H9 (cell line): ENCODE measurements at regions not wholly inside any gene's neighbourhood (a gene's known extent, or its start where the extent isn't known, plus 50 kb on each side); places are given as distances from the start of the nearest gene placed in this dataset.

Experiments
- DNase-seq: peaks from one replicate; pipeline ENCODE4 v3.0.0-alpha.2; 2017
- H2AFZ ChIP-seq: one replicate; pipeline ENCODE4 v1.6.1; 2013; ENCODE audit warnings: mild to moderate bottlenecking, low read length, control low read depth, moderate library complexity
- H2AK5ac ChIP-seq: 2 replicates; pipeline ENCODE4 v1.6.1; 2013; ENCODE audit warnings: low read length, control low read depth, mixed read lengths; ENCODE audit not compliant: insufficient read length
- H2BK120ac ChIP-seq: one replicate; pipeline ENCODE4 v1.6.1; 2013; ENCODE audit warnings: low read depth, mild to moderate bottlenecking, low read length, control low read depth, inconsistent platforms; ENCODE audit not compliant: poor library complexity, severe bottlenecking
- H2BK12ac ChIP-seq: 2 replicates; pipeline ENCODE4 v1.6.1; 2013; ENCODE audit warnings: low read length, control low read depth, mixed read lengths, low read depth; ENCODE audit not compliant: insufficient read length
- H2BK15ac ChIP-seq: 2 replicates; pipeline ENCODE4 v1.6.1; 2013; ENCODE audit warnings: low read depth, low read length, control low read depth
- H2BK20ac ChIP-seq: one replicate; pipeline ENCODE4 v1.6.1; 2013; ENCODE audit warnings: low read depth, mild to moderate bottlenecking, low read length, control low read depth, inconsistent platforms; ENCODE audit not compliant: poor library complexity, severe bottlenecking
- H2BK5ac ChIP-seq: 2 replicates; pipeline ENCODE4 v1.6.1; 2013; ENCODE audit warnings: low read length, control low read depth, mixed read lengths; ENCODE audit not compliant: insufficient read length
- H3K14ac ChIP-seq: 2 replicates; pipeline ENCODE4 v1.6.1; 2013; ENCODE audit warnings: low read length, control low read depth; ENCODE audit not compliant: insufficient read depth
- H3K18ac ChIP-seq: 2 replicates; pipeline ENCODE4 v1.6.1; 2013; ENCODE audit warnings: low read depth, mild to moderate bottlenecking, mixed read lengths, low read length, control low read depth; ENCODE audit not compliant: insufficient read length
- H3K23ac ChIP-seq: 2 replicates; pipeline ENCODE4 v1.6.1; 2013; ENCODE audit warnings: low read length, control low read depth, mixed read lengths, low read depth; ENCODE audit not compliant: insufficient read length
- H3K23me2 ChIP-seq: 2 replicates; pipeline ENCODE4 v1.6.1; 2013; ENCODE audit warnings: low read depth, mild to moderate bottlenecking, mixed read lengths, low read length, control low read depth; ENCODE audit not compliant: insufficient read length, poor library complexity, severe bottlenecking
- H3K27ac ChIP-seq: 2 replicates; pipeline ENCODE4 v1.5.1; 2013; ENCODE audit warnings: low read length, control low read depth, mixed read lengths, low read depth; ENCODE audit not compliant: insufficient read length
- H3K27me3 ChIP-seq: 2 replicates; pipeline ENCODE4 v1.6.1; 2013; ENCODE audit warnings: low read length, control low read depth, inconsistent platforms; ENCODE audit not compliant: insufficient read depth
- H3K4ac ChIP-seq: 2 replicates; pipeline ENCODE4 v1.6.1; 2013; ENCODE audit warnings: low read depth, mild to moderate bottlenecking, control low read depth, inconsistent platforms, low read length, moderate library complexity
- H3K4me1 ChIP-seq: 2 replicates; pipeline ENCODE4 v1.6.1; 2013; ENCODE audit warnings: low read length, control low read depth, inconsistent platforms; ENCODE audit not compliant: insufficient read depth
- H3K4me2 ChIP-seq: 2 replicates; pipeline ENCODE4 v1.6.1; 2013; ENCODE audit warnings: low read length, control low read depth, mixed read lengths; ENCODE audit not compliant: insufficient read length, insufficient read depth
- H3K56ac ChIP-seq: 2 replicates; pipeline ENCODE4 v1.6.1; 2013; ENCODE audit warnings: low read depth, mild to moderate bottlenecking, mixed read lengths, low read length, control low read depth; ENCODE audit not compliant: insufficient read length
- H3K79me1 ChIP-seq: 2 replicates; pipeline ENCODE4 v1.6.1; 2013; ENCODE audit warnings: low read depth, mild to moderate bottlenecking, moderate library complexity, low read length, control low read depth, inconsistent platforms; ENCODE audit not compliant: insufficient read depth, poor library complexity, severe bottlenecking
- H3K79me2 ChIP-seq: 2 replicates; pipeline ENCODE4 v1.6.1; 2013; ENCODE audit warnings: low read length, control low read depth, inconsistent platforms; ENCODE audit not compliant: insufficient read depth
- H3K9ac ChIP-seq: 2 replicates; pipeline ENCODE4 v1.6.1; 2013; ENCODE audit warnings: low read length, control low read depth, mixed read lengths; ENCODE audit not compliant: insufficient read length; ENCODE audit errors: extremely low read depth
- H3K9me3 ChIP-seq: one replicate; pipeline ENCODE4 v1.6.1; 2013; ENCODE audit warnings: low read depth, low read length, inconsistent platforms; ENCODE audit not compliant: control insufficient read depth
- H3T11ph ChIP-seq: one replicate; pipeline ENCODE4 v1.6.1; 2013; ENCODE audit warnings: mild to moderate bottlenecking, low read length, control low read depth, inconsistent platforms
- H4K20me1 ChIP-seq: one replicate; pipeline ENCODE4 v1.6.1; 2013; ENCODE audit not compliant: control insufficient read depth, insufficient read length, insufficient read depth
- H4K5ac ChIP-seq: 2 replicates; pipeline ENCODE4 v1.6.1; 2013; ENCODE audit warnings: low read depth, mild to moderate bottlenecking, mixed read lengths, low read length, control low read depth; ENCODE audit not compliant: insufficient read length
- H4K8ac ChIP-seq: replicated peaks from 2 replicates; pipeline ENCODE4 v1.6.1; 2013; ENCODE audit warnings: low read length, control low read depth, mixed read lengths, low read depth; ENCODE audit not compliant: insufficient read length
- H4K91ac ChIP-seq: 2 replicates; pipeline ENCODE4 v1.6.1; 2013; ENCODE audit warnings: low read depth, mild to moderate bottlenecking, moderate library complexity, mixed read lengths, low read length, control low read depth; ENCODE audit not compliant: insufficient read length
- H3K27ac Mint-ChIP-seq, 3 experiments: 2 replicates in 2 of 3; 3 replicates in 1 of 3; pipeline ENCODE4 v1.8.0; 2020 to 2021; ENCODE audit warnings: mixed read lengths in 3 of 3, mild to moderate bottlenecking in 1 of 3, moderate library complexity in 1 of 3
- H3K27me3 Mint-ChIP-seq: 2 replicates; pipeline ENCODE4 v1.8.0; 2021; ENCODE audit warnings: low read depth, mild to moderate bottlenecking, moderate library complexity, mixed read lengths
- H3K36me3 Mint-ChIP-seq, 3 experiments: 2 replicates in 2 of 3; 3 replicates in 1 of 3; pipeline ENCODE4 v1.8.0; 2020 to 2021; ENCODE audit warnings: low read depth in 3 of 3, mixed read lengths in 3 of 3; ENCODE audit not compliant: insufficient read depth in 1 of 3
- H3K4me1 Mint-ChIP-seq, 2 experiments: 2 replicates each; pipeline ENCODE4 v1.8.0; 2020; ENCODE audit warnings: mixed read lengths in 2 of 2
- H3K4me3 Mint-ChIP-seq, 2 experiments: 2 replicates in 1 of 2; 3 replicates in 1 of 2; pipeline ENCODE4 v1.8.0; 2020 to 2021; ENCODE audit warnings: mild to moderate bottlenecking in 2 of 2, mixed read lengths in 2 of 2, moderate library complexity in 1 of 2
- H3K9me3 Mint-ChIP-seq, 2 experiments: 2 replicates in 1 of 2; 3 replicates in 1 of 2; pipeline ENCODE4 v1.8.0; 2020; ENCODE audit warnings: mild to moderate bottlenecking in 2 of 2, mixed read lengths in 2 of 2, moderate library complexity in 1 of 2
- WGBS: extraction: QIAGEN DNeasy Blood & Tissue Kit; methylation state at CpG from one replicate; pipeline ENCODE4 v1.1.7; 2013; ENCODE audit warnings: missing lambda C conversion rate, low lambda C conversion rate, mixed read lengths; ENCODE audit not compliant: insufficient read length; ENCODE audit errors: extremely low coverage; 5-methylcytosine and 5-hydroxymethylcytosine counted together
- TF ChIP-seq, protein P1 (sequence below): fragments of 200-600 bp; sonication (generic); conservative IDR thresholded peaks from 3 replicates; pipeline ENCODE4 v1.8.0; 2021; ENCODE audit warnings: antibody characterized with exemption, mild to moderate bottlenecking

DNA sequence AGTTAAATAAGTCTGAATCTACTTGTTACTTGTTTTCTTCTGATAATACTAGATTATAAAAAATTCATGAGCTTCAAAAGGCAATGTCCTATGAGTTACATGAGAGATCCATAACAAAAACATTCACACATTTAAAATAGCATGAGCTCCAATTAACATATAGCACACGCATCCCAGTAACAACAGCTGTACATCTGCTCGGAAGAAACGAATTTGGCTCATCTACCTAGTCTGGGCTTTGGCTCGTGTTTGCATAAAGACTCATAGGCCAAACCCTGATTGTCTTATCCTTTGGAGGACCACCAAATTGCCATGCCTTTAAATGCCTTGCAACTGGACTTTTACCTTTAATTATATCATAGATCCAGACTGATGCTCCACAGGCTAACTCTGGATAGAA lies 259.7 kb upstream of the CHD6 start:
- peaks cover 6 to 12% of the 10 kb centered on the region in 2 experiments for H3K4me1 Mint-ChIP-seq
- Histone ChIP-seq H3K4me1 (no peaks in the 10 kb centered on the region), H3K18ac (no peak overlapping the region), H3T11ph (no peak overlapping the region), H4K8ac (no peak overlapping the region), H3K14ac (no peak overlapping the region), H3K23ac (no peak overlapping the region), H3K27ac (no peak overlapping the region), H3K79me2 (no peaks in the 10 kb centered on the region), H3K56ac (no peak overlapping the region), H4K91ac (no peak overlapping the region), H4K5ac (no peak overlapping the region), H2AFZ (no peak overlapping the region), H2BK20ac (no peak overlapping the region), H3K4ac (no peak overlapping the region), H3K9ac (no peak overlapping the region), H2AK5ac (no peak overlapping the region), H3K4me2 (no peak overlapping the region), H2BK15ac (no peak overlapping the region), H2BK12ac (no peak overlapping the region), H2BK120ac (no peak overlapping the region), H2BK5ac (no peak overlapping the region), H3K79me1 (no peaks in the 10 kb centered on the region), H4K20me1 (no peaks in the 10 kb centered on the region), H3K23me2 (no peaks in the 10 kb centered on the region), H3K9me3 (no peaks in the 10 kb centered on the region), H3K27me3 (no peaks in the 10 kb centered on the region)
- H3K27me3 Mint-ChIP-seq = no peaks in the 10 kb centered on the region; the same call in 1 of the 2 replicates
- TF ChIP-seq, protein P1, sequence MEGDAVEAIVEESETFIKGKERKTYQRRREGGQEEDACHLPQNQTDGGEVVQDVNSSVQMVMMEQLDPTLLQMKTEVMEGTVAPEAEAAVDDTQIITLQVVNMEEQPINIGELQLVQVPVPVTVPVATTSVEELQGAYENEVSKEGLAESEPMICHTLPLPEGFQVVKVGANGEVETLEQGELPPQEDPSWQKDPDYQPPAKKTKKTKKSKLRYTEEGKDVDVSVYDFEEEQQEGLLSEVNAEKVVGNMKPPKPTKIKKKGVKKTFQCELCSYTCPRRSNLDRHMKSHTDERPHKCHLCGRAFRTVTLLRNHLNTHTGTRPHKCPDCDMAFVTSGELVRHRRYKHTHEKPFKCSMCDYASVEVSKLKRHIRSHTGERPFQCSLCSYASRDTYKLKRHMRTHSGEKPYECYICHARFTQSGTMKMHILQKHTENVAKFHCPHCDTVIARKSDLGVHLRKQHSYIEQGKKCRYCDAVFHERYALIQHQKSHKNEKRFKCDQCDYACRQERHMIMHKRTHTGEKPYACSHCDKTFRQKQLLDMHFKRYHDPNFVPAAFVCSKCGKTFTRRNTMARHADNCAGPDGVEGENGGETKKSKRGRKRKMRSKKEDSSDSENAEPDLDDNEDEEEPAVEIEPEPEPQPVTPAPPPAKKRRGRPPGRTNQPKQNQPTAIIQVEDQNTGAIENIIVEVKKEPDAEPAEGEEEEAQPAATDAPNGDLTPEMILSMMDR = no peak
- no peak overlapping the region for H3K4me3 Mint-ChIP-seq
- WGBS = no CpG with 5 or more reads among the region's 4 CpGs
- DNase-seq = no peak
- H3K36me3 Mint-ChIP-seq = no peaks in the 10 kb centered on the region
- no peaks in the 10 kb centered on the region for H3K9me3 Mint-ChIP-seq
- H3K27ac Mint-ChIP-seq = no peak overlapping the region
